SU-DHL-6 (cell line): ENCODE measurements at regions not wholly inside any gene's neighbourhood (a gene's known extent, or its start where the extent isn't known, plus 50 kb on each side); places are given as distances from the start of the nearest gene placed in this dataset.

Source experiments
- H2AFZ ChIP-seq: fragments of 200-600 bp; sonication (generic); 2 replicates; pipeline ENCODE4 v1.6.1; 2014; ENCODE audit warnings: low read depth, mild to moderate bottlenecking, moderate library complexity, mixed read lengths, antibody characterized with exemption, low read length; ENCODE audit not compliant: severe bottlenecking
- H3F3A ChIP-seq: fragments of 200-600 bp; shearing (Covaris generic); 2 replicates; pipeline ENCODE4 v1.6.0; 2016; ENCODE audit warnings: antibody characterized with exemption, mild to moderate bottlenecking; ENCODE audit not compliant: insufficient read depth
- H3K27ac ChIP-seq: fragments of 200-600 bp; sonication (generic); 2 replicates; pipeline ENCODE4 v1.5.1; 2016; ENCODE audit warnings: low read depth, mild to moderate bottlenecking, low read length, moderate library complexity, mixed read lengths
- H3K27me3 ChIP-seq: fragments of 200-600 bp; sonication (generic), shearing (Covaris generic); 2 replicates; pipeline ENCODE4 v1.6.0; 2014; ENCODE audit warnings: mild to moderate bottlenecking, low read length
- H3K36me3 ChIP-seq: fragments of 200-600 bp; sonication (generic); 2 replicates; pipeline ENCODE4 v1.6.1; 2014; ENCODE audit warnings: mild to moderate bottlenecking, low read length, mixed read lengths
- H3K4me2 ChIP-seq: fragments of 300-600, 200-600 bp; shearing (Covaris generic), sonication (generic); 2 replicates; pipeline ENCODE4 v1.6.0; 2014; ENCODE audit warnings: low read length, low read depth, mild to moderate bottlenecking; ENCODE audit not compliant: poor library complexity, severe bottlenecking
- H3K4me3 ChIP-seq: fragments of 200-600 bp; sonication (generic); 2 replicates; pipeline ENCODE4 v1.5.1; 2014; ENCODE audit warnings: antibody characterized with exemption, low read length, mild to moderate bottlenecking, mixed read lengths; ENCODE audit not compliant: insufficient read depth, poor library complexity, severe bottlenecking
- H3K79me2 ChIP-seq: fragments of 200-600 bp; sonication (generic); 2 replicates; pipeline ENCODE4 v1.6.1; 2014; ENCODE audit warnings: mild to moderate bottlenecking, low read length, moderate library complexity; ENCODE audit not compliant: insufficient read depth
- H3K9ac ChIP-seq: fragments of 200-600 bp; sonication (generic); 2 replicates; pipeline ENCODE4 v1.7.0; 2014; ENCODE audit warnings: mild to moderate bottlenecking, low read length
- H3K9me2 ChIP-seq: fragments of 200-600 bp; sonication (generic); replicated peaks from 2 replicates; pipeline ENCODE4 v1.6.1; 2014; ENCODE audit warnings: low read length; ENCODE audit not compliant: insufficient read depth
- H3K9me3 ChIP-seq: fragments of 200-600 bp; sonication (generic); 2 replicates; pipeline ENCODE4 v1.6.1; 2014; ENCODE audit warnings: low read length, mixed read lengths; ENCODE audit not compliant: insufficient read depth
- H4K20me1 ChIP-seq: fragments of 200-600 bp; sonication (generic); 2 replicates; pipeline ENCODE4 v1.6.1; 2014; ENCODE audit warnings: low read depth, mild to moderate bottlenecking, antibody characterized with exemption, low read length, moderate library complexity, mixed read lengths
- EZH2phosphoT487 ChIP-seq: fragments of 200-600 bp; sonication (generic), shearing (Covaris generic); conservative IDR thresholded peaks from 2 replicates; pipeline ENCODE4 v1.6.1; 2018; ENCODE audit warnings: mild to moderate bottlenecking, antibody characterized with exemption, low read length, moderate library complexity, mixed read lengths
- TF ChIP-seq, protein P1 (sequence below): fragments of 200-600 bp; sonication (generic); IDR thresholded peaks from one replicate; pipeline ENCODE4 v1.5.1; 2017; ENCODE audit warnings: antibody characterized with exemption, mild to moderate bottlenecking, low read length, moderate library complexity; ENCODE audit not compliant: insufficient read depth, poor library complexity, severe bottlenecking

GRCh38 chr5:29309359-29309758 is 1884.1 kb upstream of the CDH6 start:
- H4K20me1 ChIP-seq, result no peaks in the 10 kb centered on the region
- no peaks in the 10 kb centered on the region for H3K79me2 ChIP-seq
- H3F3A ChIP-seq, result no peaks in the 10 kb centered on the region
- no peak overlapping the region for H3K9ac ChIP-seq
- H3K4me3 ChIP-seq, result no peak overlapping the region
- no peak overlapping the region for H3K27ac ChIP-seq
- TF ChIP-seq, protein P1, sequence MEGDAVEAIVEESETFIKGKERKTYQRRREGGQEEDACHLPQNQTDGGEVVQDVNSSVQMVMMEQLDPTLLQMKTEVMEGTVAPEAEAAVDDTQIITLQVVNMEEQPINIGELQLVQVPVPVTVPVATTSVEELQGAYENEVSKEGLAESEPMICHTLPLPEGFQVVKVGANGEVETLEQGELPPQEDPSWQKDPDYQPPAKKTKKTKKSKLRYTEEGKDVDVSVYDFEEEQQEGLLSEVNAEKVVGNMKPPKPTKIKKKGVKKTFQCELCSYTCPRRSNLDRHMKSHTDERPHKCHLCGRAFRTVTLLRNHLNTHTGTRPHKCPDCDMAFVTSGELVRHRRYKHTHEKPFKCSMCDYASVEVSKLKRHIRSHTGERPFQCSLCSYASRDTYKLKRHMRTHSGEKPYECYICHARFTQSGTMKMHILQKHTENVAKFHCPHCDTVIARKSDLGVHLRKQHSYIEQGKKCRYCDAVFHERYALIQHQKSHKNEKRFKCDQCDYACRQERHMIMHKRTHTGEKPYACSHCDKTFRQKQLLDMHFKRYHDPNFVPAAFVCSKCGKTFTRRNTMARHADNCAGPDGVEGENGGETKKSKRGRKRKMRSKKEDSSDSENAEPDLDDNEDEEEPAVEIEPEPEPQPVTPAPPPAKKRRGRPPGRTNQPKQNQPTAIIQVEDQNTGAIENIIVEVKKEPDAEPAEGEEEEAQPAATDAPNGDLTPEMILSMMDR, result no peak
- no peak for TF ChIP-seq EZH2phosphoT487
- no peaks in the 10 kb centered on the region for H3K9me3 ChIP-seq
- H3K4me2 ChIP-seq, result no peak overlapping the region
- H3K9me2 ChIP-seq, result no peaks in the 10 kb centered on the region
- no peaks in the 10 kb centered on the region for H3K36me3 ChIP-seq
- no peak overlapping the region for H2AFZ ChIP-seq
- H3K27me3 ChIP-seq, result no peaks in the 10 kb centered on the region

DNA sequence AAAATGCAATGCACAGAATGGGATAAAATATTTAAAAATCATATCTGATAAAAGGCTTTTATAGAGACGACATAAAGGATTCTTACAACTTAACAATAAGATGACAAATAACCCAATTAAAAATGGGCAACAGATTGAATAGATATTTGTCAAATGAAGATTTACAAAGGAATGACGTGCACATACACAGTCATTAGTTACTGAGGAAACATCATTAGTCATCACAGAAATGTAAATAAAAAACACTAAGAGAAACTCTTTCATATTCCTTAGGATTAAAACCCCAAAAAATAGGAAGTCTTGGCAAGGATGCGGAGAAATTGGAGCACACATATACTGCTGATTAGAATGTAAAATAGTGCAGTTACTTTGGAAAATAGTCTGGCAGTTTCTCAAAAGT is 1886.0 kb upstream of the CDH6 start:
- Histone ChIP-seq H3K36me3 (no peaks in the 10 kb centered on the region), H3K9me3 (no peaks in the 10 kb centered on the region), H3K27ac (no peak overlapping the region), H3K79me2 (no peaks in the 10 kb centered on the region), H4K20me1 (no peaks in the 10 kb centered on the region), H3K9me2 (no peaks in the 10 kb centered on the region), H3K9ac (no peak overlapping the region), H3K4me3 (no peak overlapping the region), H3K4me2 (no peak overlapping the region), H2AFZ (no peak overlapping the region), H3K27me3 (no peaks in the 10 kb centered on the region), H3F3A (no peaks in the 10 kb centered on the region)
- TF ChIP-seq, protein P1, result no peak
- no peak for TF ChIP-seq EZH2phosphoT487

DNA sequence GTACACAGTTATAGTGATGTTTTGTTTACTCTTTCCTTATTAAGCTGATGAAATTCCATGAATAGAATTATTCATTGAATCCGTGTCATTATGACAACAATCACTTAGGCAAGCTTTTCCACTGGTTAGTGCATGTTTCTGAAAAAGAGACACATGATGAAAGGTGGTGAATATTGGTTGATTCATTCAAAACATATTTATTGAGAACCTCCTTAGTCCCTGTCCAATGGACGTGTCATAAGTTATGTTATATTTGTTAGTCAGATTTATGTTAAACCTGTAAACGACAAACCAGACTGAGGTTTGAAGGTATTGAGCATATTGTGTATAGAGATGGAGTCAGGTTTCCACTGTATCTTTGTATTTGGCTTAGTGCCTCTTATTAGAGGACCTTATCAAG is 1888.9 kb upstream of the CDH6 start:
- Histone ChIP-seq H3K4me2 (no peak overlapping the region), H3K9me2 (no peaks in the 10 kb centered on the region), H2AFZ (no peak overlapping the region)

More for the DNA sequence above, 1888.9 kb upstream of the CDH6 start:
- H3K79me2 ChIP-seq, result no peaks in the 10 kb centered on the region
- H3F3A ChIP-seq, result no peaks in the 10 kb centered on the region
- no peaks in the 10 kb centered on the region for H3K27me3 ChIP-seq
- H3K36me3 ChIP-seq, result no peaks in the 10 kb centered on the region
- no peak overlapping the region for H3K27ac ChIP-seq
- no peak overlapping the region for H3K4me3 ChIP-seq
- H3K9me3 ChIP-seq, result no peaks in the 10 kb centered on the region
- TF ChIP-seq, protein P1, result no peak
- TF ChIP-seq EZH2phosphoT487, result no peak
- no peak overlapping the region for H3K9ac ChIP-seq
- no peaks in the 10 kb centered on the region for H4K20me1 ChIP-seq
